Suprapubic skin (tissue), 4 donors: ENCODE measurements at regions not wholly inside any gene's neighbourhood (a gene's known extent, or its start where the extent isn't known, plus 50 kb on each side); places are given as distances from the start of the nearest gene placed in this dataset.

Source experiments
- EP300 ChIP-seq: sonication (generic); formaldehyde crosslinking; IDR thresholded peaks from one replicate; pipeline ENCODE4 v1.6.1; 2017; ENCODE audit warnings: antibody characterized with exemption
- POLR2A ChIP-seq, 2 donors: fragments of 450-650 bp; IDR thresholded peaks; one replicate each; pipeline ENCODE4 v1.6.1; 2017; ENCODE audit warnings: antibody characterized with exemption in 2 of 2, mild to moderate bottlenecking in 2 of 2, moderate library complexity in 2 of 2
- POLR2AphosphoS5 ChIP-seq, 3 donors: sonication (generic); formaldehyde crosslinking; IDR thresholded peaks; one replicate each; pipeline ENCODE4 v1.6.1; 2017; ENCODE audit warnings: antibody characterized with exemption in 3 of 3
- TF ChIP-seq, protein P1 (sequence below), 2 donors: fragments of 200-600 bp in 1 of 2; fragments of 450-650 bp in 1 of 2; sonication (generic) in 1 of 2; IDR thresholded peaks; one replicate each; pipeline ENCODE4 v1.5.1; 2016 to 2019; ENCODE audit warnings: antibody characterized with exemption in 2 of 2, mild to moderate bottlenecking in 1 of 2, moderate library complexity in 1 of 2

DNA sequence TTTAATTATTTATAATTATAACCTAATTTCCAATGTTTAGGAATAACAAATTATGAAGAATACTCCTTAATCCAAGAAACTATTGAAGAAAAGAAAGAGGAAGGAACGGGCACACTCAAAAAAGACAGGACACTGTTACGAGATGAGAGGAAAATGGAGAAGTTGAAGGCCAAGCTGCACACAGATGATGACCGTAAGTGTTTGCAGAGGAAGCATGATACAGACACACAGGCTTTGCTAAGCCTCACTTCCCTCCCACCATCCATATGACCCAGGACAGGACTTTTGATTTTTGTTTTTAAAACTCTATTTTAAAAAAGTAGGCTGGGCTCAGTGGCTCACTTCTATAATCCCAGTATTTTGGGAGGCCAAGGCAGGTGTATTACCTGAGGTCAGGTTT is 389.4 kb upstream of the TPM1 start:
- TF ChIP-seq, protein P1, sequence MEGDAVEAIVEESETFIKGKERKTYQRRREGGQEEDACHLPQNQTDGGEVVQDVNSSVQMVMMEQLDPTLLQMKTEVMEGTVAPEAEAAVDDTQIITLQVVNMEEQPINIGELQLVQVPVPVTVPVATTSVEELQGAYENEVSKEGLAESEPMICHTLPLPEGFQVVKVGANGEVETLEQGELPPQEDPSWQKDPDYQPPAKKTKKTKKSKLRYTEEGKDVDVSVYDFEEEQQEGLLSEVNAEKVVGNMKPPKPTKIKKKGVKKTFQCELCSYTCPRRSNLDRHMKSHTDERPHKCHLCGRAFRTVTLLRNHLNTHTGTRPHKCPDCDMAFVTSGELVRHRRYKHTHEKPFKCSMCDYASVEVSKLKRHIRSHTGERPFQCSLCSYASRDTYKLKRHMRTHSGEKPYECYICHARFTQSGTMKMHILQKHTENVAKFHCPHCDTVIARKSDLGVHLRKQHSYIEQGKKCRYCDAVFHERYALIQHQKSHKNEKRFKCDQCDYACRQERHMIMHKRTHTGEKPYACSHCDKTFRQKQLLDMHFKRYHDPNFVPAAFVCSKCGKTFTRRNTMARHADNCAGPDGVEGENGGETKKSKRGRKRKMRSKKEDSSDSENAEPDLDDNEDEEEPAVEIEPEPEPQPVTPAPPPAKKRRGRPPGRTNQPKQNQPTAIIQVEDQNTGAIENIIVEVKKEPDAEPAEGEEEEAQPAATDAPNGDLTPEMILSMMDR (IDR thresholded peaks at IDR 0.05), result no peak
- TF ChIP-seq POLR2A (IDR thresholded peaks at IDR 0.05) (no peak), POLR2AphosphoS5 (IDR thresholded peaks at IDR 0.05) (no peak), EP300 (no peak)
